DMS79 treated with DMSO at 0.1 percent for 48 hours (cell line): ENCODE measurements at regions not wholly inside any gene's neighbourhood (a gene's known extent, or its start where the extent isn't known, plus 50 kb on each side); places are given as distances from the start of the nearest gene placed in this dataset.

Source experiments
- DNase-seq: peaks from one replicate; lab custom pipeline; 2025; lab: John Stamatoyannopoulos, UW

DNA sequence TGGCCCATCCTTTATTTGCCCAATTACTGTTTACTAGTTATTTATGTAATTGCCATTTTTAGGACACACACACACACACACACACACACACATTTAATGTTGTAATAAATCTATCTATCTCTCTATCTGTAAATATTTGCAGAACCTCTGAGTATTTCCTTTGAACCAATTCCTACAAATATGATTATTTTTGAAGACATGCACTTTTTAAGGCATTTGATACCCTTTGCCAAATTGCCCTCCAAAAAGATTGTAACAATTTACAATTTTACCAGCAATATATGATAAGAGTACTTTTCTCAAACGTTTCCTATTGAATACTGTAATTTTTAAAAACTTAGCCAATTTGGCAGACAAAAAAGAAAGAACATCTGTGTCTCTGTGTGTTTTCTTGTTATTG, 143.8 kb upstream of the FOXF1 start:
- DNase-seq, result no peak

DNA sequence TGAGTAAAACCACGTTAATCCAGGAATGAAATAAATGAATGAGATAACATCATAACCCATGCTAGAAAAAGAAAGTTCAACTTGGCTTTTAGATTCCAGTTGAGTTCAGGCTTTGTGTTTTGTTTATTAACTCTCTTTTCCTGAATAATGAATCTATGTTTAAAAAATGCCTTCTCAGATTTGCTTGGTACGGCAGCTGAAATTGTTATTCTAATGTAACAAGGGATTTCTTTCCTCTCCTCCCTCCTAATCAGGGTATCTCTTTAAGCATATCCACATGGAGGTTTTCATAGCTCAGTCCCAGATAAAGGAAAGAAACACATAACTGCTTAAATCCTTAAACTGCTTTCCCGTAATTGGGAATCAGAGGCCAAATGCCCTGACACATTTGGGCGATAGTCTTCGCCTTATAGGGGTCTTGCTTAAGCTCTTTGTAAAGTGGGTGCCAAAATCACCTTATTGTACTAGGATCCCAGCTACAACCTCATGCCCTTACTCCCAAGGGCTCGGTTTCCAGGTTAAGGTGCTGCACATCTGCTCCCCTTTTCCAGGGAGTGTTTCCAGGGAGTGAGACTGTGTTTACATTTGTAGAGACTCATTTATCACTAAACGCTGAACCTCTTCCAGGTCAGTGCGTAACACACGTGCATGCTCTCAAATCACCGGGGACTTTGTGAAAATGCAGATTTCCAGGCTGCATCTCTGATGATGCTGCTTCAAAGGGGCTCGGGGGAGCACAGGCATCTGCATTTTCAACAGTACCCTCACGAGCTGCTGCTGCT, 142.8 kb upstream of the FOXF1 start:
- no peak for DNase-seq

DNA sequence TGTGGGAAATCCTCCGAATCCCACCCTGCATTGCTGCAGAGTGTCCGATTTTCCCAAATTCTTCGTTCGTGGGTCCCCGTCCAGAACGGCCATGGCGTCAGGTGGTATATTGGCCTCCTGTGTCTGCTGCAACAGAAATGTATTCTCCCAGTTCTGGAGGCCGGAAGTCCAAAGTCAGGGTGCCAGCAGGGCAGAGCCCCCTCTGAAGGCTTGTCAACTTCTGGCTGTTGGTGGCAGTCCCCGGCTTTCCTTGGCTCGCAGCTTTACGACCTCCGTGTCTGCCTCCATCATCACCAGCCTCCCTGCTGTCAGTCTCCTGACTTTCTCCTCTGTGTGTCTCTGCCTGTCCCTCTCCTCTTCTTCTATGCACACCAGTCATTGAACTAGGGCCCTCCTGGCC, 142.1 kb upstream of the FOXF1 start:
- no peak for DNase-seq

DNA sequence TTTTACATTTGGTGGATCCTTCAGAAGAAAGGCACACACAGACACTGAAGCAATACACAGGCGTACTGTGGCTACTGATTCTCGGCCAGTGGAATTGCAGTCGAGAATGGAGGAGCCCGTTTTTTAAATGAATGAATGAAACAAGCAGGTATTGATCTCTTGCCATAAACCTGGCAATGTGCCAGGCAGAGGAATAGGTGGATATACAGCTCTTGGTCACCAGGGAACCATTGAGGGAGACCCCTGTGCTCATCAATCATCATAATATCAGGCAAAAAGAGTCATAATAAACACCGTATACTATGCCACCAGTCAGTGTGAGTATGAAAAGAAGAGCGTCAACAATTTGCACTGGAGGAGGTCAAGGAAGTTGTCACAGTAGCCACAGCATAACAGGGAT, 140.3 kb upstream of the FOXF1 start:
- DNase-seq, result no peak

DNA sequence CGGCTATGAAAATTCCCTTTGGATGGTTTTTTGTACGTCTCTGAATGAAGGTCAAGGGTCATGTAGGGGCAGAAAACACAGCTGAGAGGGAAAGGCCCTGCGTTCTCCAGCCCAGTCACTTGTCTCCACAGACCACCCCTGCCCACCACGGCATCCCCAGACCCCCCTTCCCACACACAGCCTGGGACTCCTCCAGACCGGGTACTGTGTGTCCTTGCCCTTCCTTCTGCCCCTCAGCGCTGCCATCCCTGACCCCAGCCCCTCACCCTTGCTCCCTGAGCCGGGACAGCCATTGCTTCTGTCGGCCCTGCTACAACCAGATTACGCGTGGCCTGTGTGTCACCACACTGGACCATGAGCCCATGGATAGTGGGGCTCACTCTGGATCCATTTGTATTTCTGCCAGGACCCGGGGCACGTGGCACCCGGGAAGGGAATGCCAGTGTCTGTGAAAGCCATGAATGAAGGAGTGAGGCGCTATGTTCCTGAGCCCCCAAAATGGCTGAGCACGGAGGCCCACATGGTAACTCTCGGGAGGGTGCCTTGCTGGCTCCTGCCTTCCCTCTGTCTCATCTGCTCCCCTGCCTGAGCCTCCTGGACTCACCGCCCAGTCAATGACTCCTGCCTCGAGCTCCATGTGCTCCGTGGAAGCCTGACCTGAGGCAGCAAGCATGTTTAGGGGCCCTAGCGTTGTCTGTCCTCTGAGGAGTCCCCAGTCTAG, 139.1 kb upstream of the FOXF1 start:
- no peak for DNase-seq

DNA sequence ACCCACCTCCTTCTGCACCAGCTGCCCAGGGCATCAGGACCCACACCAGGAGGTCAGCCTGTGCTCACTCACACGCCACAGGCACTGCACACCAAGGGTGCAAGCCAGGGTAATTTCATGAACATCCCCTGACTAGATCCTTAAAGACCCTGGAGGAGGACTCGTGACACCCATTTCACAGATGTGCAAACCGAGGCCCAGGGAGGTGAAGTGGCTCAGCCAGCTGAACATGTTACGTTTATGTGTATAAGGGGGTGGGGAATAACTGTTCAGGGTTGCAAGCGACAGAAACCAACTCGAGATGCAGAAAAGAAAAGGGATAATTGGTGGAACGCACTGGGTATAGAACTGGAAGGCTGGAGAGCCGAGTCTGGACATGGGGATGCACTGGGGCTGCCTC, 138.1 kb upstream of the FOXF1 start:
- no peak for DNase-seq

DNA sequence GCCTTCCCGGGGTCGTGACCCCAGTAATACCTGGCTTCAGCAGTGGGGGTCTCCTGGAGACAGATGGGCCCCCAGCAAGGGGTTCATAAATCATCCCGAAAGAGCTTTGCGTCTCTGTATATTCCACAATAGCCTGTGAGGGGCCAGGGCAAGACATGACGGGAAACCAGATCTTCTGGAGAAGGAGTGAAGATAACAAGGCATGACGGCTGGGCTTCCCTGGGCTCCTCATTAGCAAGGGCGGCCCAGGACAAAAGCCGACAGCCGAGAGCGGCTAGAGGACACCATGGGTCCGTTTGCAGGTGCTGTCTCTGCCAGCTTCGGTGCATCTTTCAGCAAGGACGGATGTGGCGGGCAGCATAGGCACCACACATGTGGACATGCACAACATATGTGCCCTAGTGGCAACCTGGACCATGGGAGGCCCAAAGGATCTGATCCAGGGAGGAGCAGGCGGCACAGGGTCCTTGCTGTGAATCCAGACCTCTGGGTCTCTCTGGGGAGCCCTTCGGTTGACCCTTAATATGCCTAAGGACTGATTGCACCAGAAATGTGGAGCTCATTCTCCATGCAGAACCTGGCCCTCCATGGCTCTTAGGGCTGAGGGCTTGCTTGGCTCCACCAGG, 136.9 kb upstream of the FOXF1 start:
- DNase-seq, result no peak

DNA sequence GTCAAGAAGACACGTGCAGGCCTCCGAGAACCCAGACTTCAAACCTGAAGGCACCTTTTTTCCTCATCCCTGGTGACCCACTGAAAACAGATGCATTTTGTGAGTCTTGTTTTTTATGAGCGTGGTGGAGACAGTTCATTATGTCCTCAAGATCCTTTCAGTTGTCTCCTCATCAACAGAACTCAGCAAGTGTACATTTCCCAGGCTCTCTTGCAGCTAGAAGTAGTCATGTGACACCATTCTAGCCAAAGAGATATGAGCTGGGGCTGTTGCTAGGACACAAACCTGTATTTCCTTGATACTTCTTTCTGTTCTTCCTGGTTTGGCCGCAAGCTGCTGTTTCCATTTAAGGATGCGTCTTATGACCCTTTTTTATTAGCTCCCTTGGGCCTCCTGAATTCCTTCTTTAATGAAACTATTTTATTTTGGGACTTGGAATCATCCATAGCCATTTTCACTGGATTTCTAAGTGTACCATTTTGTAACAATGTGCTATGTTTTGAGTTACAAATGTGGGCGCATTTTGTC, 135.7 kb upstream of the FOXF1 start:
- no peak for DNase-seq

DNA sequence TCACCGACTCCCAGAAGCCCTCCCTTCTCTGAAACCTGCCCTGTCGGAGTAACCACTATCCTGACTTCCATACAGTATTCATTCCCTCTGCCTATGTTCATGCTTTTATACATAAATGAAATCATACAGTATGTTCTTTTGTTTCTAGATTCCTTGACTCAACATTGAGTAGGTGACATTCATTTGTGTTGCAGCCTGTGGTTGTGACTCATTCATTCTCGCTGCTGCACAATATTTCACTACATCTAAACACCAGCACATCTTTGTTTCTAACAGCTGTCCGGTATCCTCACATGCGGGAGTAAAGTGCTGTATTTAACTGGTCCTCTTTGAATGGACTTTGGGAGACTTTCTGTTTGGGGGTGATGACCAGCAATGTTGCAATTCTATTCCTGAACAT, 135.0 kb upstream of the FOXF1 start:
- no peak for DNase-seq

DNA sequence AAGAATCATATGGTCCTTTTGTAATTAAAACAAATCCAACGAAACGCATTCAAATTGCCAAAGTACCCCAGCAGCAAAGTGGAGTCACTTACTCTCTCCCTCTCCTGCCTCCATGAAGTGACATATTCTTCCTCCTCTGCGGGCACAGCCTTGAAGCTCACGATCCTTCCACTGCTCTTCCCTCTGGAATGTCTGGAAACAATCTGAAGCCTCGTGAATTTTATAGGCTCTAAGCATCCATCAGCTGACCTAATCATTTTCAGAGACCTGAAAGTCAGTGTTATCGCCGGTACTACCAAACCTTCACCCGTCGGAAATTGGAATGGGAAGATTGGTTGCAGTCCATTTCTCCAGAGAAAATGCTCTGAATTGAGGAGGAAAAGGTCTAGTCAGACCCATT, 134.5 kb upstream of the FOXF1 start:
- no peak for DNase-seq

DNA sequence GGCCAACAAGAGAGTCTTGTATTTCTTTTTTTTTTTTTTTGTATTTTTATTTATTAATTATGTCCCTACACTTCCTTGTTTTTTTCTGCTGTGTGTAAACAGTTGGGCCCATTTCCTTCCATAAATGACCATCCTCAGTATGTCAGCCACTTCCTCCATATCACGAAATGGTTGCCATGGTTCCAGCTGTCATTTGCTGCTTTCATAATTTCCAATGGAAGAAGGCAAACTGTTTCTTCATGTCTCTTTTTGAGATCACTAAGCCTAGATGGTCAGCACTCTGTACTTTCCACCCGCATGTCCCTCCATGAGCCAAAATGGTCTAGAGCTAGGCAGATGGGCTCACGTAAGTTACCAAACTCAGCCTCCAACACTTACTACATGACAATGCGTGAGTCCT, 133.5 kb upstream of the FOXF1 start:
- no peak for DNase-seq

DNA sequence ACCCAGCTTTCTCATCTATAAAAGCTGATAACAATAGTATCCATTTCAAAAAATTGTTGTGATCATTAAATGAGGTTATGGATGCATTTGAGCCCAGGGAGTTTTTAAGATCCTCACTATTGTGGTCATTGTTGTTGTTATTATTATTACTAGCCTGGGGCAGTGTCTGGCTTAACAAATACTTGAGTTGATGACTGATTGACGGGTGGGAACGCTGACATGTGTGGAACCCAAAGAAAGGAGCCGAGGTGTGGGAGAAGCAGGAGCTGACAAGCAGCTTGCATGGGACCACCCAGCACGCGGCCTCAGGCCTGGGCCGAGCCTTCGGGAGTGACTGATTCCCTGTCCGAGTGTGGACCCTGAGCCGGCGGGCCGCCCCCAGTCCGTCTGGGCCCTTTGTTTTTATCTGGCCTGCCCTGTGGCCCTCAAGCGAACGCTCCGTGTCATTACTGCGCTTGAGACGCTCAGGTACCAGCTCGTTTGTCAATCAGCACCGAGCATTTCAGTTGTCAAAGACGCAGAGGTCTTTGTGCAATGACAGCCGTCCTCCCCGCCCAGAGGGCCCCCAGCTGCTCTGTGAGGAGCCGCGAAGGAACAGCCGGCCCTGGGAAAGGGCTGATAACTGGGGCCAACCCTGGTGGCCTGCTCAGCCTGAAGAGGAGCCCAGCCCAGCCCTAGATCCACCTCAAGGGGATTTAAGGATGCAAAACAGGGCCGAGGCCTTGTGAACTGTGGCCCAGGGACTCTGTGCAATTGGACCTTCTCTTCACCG, 132.9 kb upstream of the FOXF1 start:
- DNase-seq, result no peak

DNA sequence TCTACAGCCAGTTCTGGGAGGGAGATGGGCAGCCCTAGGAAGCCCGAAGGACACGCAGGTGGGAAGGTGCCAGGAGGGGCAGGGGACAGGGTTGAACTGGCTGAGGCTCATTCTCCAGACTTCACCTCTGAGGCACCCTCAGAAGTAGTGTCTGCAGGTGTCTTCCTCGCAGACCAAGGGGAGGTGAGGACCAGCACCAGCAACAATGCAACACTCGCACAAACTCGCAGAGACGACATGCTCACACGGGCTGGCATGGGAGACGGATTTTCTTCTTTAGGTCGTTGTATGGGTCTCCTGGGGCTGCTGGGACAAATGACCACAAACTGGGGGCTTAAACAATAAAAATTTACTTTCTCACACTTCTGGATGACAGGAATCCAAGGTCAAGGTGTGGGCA, 132.2 kb upstream of the FOXF1 start:
- DNase-seq, result no peak

DNA sequence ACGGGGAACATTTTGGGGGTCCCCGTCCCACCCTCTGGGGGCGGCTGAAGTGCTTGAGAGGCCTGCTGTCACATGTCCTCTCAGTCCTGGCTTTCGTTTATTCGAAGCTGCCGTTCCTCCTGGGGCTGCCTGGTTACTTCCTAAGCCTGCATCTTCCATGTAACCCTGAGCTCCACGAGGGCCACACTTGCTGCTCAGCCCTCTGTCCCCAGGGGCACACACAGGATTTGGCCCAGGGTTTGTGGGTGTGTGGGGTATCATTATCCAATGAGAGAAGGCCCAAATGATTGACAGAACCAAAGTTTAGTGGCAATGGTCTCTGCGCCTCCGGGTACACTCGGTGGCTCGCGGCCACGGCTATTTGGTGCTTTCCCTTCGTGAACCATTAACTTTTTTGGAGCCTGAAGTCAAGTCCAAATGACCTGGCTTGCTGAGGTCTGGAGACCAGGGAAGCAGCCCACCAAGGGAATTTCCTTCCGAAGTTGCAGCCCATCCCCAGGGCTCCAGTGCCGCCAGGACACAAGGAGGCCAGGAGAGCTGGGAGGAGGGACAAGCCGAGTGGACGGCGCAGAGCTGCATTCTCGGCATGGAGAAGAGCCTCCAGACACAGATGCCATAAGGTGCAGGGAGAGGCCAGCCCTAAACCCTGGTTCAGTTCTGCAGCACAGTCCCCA, 131.4 kb upstream of the FOXF1 start:
- DNase-seq, result no peak

DNA sequence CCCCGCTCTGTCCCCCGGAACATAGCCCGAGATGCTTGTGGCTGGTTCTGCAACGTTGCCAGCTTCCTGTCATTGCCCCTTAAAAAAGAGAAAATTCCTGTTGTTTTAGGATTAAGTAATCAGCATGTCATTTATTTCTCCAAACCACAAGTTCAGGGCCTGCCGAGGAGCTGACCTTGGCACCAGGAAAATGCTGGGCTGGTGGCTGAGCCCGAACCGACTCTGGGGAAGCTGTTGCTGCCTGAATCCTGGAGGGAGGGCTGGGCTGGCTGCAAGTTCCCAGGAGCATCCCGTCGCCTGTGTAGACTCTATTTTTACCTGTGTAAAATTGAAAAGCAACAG, 130.9 kb upstream of the FOXF1 start:
- DNase-seq, result no peak

DNA sequence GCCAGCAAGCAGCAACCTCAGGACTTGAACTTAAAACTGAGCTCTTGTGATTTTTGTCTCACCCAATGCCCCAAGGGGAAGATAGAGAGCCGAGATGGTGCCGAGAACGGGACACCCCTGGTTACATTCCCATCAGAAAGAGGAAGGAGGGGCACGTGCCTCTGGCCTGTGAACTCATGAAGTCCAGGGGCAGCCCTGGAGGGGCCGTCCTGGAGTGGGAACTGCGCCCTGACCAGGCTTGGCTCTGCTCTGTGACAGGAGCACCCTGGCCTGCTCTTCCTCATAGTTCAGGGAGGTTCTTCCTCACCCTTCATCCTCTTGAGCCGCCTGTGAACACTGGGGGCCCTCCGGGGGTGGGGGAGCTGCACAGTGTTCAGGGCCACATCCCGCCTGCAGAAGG, 130.3 kb upstream of the FOXF1 start:
- no peak for DNase-seq

DNA sequence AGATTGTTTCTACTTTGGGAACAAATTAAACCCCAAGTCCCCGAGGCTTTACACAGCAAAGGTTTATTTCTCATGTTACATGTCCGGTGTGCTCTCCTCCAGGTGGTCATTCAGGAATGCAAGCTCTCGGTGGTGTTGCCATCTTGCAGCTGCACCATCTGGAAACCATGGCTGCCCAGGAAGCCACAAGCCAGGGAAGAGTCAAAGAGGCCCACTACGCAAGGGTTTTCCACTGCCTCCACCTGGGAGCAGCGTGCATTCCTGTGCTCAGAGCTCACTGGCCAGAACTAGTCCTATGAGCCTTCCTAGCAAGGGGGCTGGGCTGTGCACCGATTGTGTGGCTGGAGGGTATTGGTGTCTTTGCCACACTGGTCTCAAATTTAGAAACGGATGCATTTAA, 128.8 kb upstream of the FOXF1 start:
- DNase-seq, result no peak

DNA sequence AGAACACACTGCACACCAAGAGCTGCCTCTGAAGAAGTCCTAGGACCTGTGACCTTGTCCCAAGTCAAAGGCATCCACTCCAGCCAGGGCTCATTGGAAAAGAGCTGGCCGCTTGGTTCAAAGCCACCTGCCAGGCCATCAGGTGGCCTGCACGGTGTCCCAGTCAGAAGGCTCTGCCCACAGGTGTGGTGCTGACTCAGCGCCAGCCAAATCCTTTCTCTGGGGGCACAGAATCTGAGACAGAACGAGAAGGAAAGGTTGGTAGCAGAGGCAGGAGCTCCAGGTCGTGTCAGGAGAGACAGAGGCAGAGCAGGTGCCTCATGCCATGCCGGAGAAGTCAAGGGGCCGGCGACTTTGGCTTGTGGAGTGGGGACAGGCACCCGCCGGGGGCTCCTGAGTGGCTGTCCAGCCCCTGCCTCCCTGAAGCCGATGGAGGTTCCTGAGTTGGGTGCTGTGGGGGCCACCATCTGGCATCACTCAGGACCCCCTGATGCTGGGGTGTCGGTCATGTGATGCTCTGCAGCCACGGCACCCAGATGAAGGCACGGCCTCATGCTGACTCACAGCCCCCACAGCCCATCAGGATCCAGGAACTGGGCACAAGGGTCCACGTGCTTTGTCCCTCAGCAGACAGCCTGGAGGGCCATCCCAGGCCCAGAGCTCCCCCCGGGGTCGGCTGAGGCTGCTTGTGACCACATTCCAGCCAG, 128.1 kb upstream of the FOXF1 start:
- DNase-seq, result no peak

DNA sequence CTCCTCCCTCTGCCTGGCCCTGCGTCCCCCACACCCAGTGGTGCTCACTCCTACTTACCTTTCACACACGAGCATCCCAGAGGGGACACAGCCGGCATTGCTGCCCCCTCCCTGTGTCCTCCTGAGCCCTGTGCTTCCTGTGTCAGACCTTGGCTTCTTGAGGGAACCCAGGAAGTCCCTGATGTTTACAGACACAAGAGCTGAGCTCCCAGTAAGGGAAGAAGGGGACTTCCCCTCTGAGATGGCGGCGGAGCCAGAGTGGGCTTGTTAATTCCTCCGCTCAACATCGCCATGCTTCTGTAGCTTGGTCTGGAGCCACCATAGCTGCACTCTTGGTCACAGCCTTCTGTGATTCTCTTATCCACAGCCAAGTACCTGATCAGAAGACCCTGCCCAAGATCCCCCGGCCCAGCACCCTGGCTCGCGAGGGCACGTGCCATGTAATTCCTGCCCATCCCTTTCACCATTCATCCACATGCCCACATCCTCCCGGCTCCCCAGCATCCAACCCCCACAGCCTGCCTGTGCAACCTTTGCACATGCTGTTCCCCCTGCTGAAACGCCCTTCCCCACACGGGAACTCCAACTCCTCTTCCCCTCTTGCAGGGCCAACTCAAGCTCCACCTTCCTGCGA, 127.4 kb upstream of the FOXF1 start:
- DNase-seq, result no peak

DNA sequence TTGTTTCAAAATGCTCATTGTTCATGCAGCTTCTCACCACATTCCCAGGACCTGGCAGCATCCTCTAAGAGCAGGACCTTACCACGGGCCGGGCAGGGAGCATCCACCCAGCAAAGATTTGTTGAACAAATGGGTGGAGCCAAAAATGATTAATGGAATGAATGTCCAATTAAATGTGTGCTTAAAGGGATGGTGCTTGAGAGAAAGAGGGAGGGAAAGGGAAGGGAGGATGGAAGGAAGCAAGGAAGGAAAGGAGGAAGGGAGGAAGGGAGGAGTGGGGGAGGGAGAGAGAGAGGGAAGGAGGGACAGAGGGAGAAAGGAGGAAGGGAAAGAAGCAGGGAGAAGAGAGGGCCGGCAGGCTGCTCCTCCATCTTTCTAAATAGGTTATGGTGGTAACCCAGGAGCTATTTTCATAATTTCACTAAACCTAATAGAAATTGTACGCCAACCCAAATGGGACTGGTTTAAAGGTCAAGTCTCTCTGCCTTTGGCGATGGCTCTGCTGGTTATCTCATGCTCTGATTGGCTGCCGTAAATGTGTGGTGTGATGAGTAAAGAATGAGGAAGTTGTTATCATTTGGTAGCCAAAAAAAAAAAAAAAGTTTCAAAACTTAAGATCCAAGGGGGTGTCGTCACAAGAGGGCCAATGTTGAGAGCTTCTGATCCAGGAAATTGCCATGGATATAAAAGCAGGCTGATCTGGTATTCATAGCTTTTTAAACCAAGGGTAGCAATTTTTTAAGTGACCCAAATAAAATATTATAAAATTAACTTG, 126.7 kb upstream of the FOXF1 start:
- no peak for DNase-seq
